Fibroblast of peridontal ligament (primary cell): ENCODE measurements at regions not wholly inside any gene's neighbourhood (a gene's known extent, or its start where the extent isn't known, plus 50 kb on each side); places are given as distances from the start of the nearest gene placed in this dataset.
A peak's percentile ranks its signal among the peaks of the same experiment; 100 is the strongest.
"Not testable (repeated sequence)": the region's sequence is repeated elsewhere in the genome, so short reads cannot be mapped to it uniquely, and the experiment has no call there.

Experiments
- DNase-seq: peaks from one replicate; pipeline ENCODE4 v3.0.0-alpha.2; 2010; ENCODE audit errors: extremely low read depth

GRCh38 chr1:203401199-203401877 lies 50.4 kb upstream of the FMOD start:
- no peak for DNase-seq

DNA sequence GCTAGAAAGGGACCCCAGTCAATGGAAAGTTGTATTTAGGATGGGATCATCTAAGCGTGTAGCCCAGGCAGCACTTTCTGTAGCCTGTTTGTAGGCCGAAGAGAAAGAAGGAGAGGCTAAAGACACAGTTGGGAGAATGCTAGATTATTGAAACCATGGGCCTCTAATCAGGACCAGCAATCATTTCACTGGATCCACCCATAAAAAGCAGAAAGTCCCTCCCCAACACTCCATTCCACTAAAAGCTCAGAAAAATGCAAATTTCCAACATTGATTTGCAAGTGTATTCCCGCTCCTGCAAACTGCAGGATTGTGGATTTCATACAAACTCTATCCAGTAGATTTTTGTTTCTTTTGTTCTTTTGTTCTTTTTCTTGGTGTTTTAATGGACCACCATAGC lies 51.2 kb upstream of the FMOD start:
- DNase-seq, result no peak

DNA sequence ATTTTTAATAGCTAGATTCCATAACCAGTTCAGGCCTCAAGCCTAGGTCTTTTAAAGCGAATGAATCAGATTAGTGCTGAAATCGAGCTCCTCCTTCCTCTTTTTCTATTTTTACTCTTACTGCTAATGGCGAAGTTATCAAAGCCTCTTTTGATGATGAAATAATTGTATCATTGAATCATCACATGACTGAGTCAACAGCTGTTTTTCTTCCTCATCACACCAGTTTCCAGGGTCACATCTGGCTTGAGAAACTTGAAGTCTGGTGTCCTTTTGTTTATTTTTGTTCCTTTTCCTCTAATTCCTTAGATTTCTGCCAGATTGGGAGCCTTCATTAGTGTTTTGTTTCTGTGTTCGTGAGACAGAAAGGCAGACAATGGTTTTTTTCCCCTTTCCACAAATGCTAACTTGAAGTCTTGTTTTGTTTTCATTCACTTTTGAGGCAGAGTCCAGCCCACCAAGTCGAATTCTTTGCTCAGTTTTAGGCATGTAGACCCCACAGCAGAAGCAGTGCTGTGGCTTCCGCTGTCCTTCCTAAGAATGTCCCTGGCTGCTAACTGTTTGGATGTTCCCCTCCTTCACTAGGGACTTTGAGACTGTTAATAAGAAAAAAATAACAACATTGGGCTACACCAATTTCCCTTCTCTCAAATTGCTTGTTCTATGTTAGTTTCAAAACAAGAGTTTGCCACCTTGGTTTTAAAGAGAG lies 51.9 kb upstream of the FMOD start:
- peak; percentile 98 for DNase-seq

- no peak for DNase-seq
Measured at GRCh38 chr1:203403586-203403985, 52.7 kb upstream of the FMOD start.

GRCh38 chr1:203404546-203404945 lies 53.6 kb upstream of the FMOD start:
- DNase-seq, result no peak

DNA sequence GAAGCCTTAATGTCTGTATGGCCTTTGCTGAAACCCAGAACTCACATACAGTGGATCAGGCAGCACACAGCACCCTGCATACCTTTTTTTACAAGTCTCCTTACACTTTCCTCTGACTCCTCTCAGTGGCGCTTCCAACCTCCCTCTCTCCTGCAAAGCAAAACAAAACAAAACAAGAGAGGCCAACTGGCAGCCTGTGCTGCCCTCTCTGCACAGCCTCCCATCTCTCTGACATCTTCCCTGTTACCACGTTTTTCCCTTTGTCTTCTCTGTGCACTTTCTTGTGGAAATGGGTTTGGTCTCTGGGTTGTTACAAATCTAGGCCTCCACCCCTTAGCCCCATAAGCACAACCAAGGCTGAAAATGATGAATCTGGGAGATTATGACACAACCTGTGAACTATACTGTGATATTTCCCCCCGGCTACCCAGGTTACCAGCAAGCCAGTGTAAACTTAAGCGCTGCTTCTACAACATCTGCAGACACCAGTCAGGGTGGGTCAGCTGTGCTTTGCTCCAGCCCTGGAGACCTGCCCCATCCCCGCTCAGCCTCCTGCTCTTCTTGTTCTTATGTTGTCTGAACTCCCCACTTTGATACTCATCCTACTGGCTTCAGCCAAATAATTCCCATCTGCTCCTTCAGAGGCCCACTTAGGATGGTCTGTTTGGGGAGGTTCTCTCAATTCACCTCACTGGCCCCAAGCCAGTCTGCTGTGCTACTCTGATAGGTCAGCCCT lies 54.9 kb upstream of the FMOD start:
- no peak for DNase-seq

DNA sequence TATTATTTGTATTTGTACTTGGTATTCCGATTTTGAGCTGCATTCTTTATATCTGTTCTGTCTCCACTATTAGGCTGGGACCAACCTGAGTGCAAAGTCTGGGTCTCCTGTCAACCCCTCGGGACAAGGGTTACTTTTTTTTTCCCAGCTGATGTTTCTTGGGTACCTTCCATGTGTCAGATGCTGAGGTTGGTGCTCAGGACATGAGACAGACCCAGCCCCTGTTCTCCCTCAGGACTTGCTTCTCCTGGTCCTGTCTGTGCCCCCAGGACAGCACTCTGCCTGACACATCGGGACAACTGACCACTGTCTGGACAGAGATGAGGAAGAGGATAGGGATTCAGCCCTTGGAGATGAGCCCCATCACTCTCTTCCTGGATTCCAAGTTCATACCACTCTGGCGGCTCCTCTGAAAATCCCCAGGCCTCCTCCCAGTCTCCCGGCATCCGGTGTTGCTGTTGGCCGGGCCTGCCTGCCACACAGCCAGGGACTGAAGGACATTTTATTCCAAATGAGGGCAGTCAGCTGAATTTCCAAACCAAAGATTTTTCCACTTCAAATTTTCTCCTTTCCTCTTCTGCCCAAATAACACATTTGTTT lies 55.6 kb upstream of the FMOD start:
- no peak for DNase-seq

DNA sequence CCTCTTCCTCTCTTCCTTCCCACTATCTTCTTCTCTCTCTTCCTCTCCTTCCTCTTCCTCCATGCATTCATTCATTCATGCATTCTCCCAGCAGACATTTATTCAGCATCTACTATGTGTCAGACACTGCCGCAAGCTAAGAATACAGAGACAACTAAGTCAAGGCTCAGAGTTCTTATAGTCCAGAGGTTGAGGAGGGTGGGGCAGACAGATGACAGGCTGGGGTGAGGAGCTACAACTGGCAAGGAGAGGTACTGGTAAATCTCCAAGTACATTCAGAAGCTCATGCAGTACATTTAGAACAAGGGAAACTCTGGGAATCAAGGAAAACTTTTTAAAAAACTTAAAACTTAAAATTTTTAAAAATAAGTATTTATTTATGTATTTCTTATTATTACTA lies 56.4 kb upstream of the FMOD start:
- no peak for DNase-seq

GRCh38 chr1:203408486-203409481 lies 57.9 kb upstream of the FMOD start:
- DNase-seq, result peak; percentile 83

DNA sequence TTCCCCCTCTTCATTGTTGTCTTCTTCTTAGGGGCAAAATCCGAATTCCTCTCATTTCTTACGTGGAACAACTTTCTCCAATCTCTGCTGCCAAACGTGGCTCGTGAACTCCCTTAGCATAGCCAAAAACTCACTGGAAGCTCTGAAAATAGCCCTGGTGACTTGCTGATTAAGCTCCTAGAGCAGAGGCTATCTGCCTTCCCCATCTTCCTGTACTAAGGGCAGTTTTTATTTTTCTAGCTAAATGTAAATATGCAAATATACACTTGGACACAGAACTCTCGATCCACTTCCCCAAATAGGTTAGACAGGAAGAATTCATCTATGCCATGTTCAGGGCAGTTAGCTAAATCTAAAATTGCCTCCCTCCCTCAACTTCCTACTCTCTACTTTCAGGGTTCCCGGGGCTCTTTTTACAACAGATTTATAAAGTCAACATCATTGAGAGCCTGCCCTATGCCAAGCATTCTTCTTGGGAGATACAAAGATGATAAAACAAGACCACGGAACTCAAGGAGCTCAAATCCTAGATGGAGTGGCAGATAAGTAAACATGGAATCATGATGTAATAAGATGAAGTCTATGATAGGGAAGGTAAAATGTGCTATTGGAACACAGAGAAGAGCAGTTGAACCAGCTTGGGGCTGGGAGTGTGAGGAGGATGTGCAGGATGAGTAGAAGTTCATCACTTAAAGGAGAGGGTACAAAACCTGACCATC lies 59.4 kb upstream of the FMOD start:
- peak; percentile 13 for DNase-seq

GRCh38 chr1:203411431-203411830 lies 60.5 kb upstream of the FMOD start:
- not testable (repeated sequence) for DNase-seq

GRCh38 chr1:203419558-203419957 lies 56.0 kb upstream of the PRELP start:
- DNase-seq, result no peak

GRCh38 chr1:203420263-203420662 lies 55.3 kb upstream of the PRELP start:
- no peak for DNase-seq

- DNase-seq, result no peak
Measured at GRCh38 chr1:203421246-203421645, 54.4 kb upstream of the PRELP start.

DNA sequence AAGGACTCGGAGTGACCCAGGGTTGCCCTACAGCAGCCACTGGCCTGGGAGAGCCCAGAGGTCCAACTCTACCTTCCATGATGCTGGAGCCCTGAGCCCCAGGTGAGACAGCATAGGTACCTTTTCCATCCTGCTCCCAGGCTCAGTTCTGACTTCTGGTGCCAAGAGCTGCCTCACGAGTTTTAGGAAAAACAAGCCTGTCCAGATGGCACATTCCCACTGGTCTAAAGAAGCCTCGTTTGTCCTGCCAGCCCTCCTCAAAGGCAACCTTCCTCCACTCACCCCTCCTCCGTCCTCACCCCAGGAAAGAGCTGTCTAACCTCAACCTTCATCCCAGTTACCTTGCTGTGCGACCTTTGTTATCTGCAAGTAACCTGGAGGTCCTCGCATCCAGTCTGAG lies 53.5 kb upstream of the PRELP start:
- DNase-seq, result no peak

DNA sequence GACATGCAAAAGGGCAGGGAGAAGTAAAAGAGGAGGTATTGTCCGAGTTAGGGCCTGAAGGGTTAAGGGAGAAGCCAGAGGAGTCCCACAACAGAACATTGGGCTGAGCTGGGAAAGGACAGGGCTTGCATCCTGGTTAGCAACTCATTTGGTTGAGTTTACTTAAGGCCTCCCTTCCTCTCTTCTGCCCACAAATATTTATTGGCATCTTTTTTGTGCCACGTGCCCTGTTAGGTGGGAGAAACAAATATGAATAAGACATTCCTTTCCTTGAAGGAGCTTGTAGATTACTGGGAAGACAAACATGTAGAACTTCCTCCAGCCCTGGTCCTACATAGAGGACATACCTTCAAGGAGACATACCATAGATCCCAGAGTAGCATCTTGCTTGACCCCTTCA lies 53.0 kb upstream of the PRELP start:
- no peak for DNase-seq

GRCh38 chr1:203424285-203424684 lies 51.3 kb upstream of the PRELP start:
- DNase-seq, result no peak

GRCh38 chr1:203424861-203425662 lies 50.5 kb upstream of the PRELP start:
- DNase-seq, result no peak

DNA sequence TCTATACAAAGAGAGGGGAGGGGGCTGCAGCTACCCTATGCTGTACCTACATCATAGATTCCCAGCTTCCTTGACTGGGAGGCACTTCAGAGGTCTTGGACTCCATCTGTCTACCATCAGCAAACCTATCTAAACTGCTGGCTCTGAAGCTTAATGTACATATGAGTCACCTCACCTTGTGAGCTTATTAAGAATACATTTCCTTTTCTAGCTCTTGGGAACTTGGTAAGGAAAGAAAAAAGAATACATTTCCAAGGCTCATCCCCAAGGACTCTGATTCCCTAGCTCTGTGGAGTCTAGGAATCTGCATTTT lies 50.0 kb upstream of the PRELP start:
- DNase-seq, result no peak
